ENCODE measurements at regions not wholly inside any gene's neighbourhood (a gene's known extent, or its start where the extent isn't known, plus 50 kb on each side); places are given as distances from the start of the nearest gene placed in this dataset.

DNA sequence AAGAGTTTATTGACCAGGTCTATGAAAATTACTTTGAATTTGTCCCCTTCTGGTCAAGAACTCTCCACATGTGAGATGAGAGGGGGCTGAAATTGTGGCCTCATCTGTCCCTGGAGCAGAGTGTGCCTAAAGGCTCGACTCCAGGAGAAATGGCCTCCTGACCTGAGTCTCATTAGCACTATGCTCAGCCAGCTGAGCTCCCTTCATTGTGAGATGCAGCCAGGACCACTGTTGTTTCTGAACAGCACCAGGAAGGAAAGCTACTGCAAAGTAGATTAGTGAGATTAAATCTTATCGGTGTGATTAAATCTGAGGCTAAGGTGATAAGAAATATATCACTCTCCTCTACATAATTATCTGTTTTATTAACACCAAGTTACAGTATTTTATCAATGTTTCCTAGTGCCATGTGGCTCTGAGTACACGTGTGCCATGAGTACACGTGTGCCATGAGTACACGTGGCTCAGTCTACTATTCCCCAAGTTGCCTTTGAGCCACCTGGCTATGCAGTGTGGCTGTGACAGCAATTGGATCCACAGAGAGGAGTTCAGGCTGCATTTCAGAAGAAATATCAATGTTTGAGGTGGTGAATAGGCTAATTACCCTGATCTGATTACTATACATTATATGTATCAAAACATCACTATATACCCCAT, 126.9 kb downstream of the IPMK start:
- Mint-ChIP-seq H3K36me3 (no peaks in the 10 kb centered on the region), H3K4me3 (no peak overlapping the region), H3K9me3 (peaks cover 0 to 4% of the 10 kb centered on the region in 2 donors), H3K27ac (no peak overlapping the region), H3K27me3 (ENCODE audit: low read depth in 2 of 2) (peaks cover 0 to 7% of the 10 kb centered on the region in 2 donors), H3K4me1 (peaks cover 0 to 16% of the 10 kb centered on the region in 2 donors)
- H3K27me3 ChIP-seq (ENCODE audit: control insufficient read depth, insufficient read depth, low read length), result no peaks in the 10 kb centered on the region
- ATAC-seq, result no peak
- intact Hi-C loops (cut with micrococcal nuclease), result no loop called here
- no peaks in the 10 kb centered on the region for H3K36me3 ChIP-seq (ENCODE audit: control insufficient read depth, insufficient read depth, low read length)
- DNase-seq, result no peak
- no peak overlapping the region for H3K27ac ChIP-seq (ENCODE audit: low read length)
- H3K4me1 ChIP-seq (ENCODE audit: control insufficient read depth, insufficient read depth, low read length), result no peaks in the 10 kb centered on the region
- H3K9me3 ChIP-seq (ENCODE audit: control insufficient read depth, insufficient read depth, low read length), result no peaks in the 10 kb centered on the region
- H3K4me3 ChIP-seq (ENCODE audit: low read length), result no peak overlapping the region
- TF ChIP-seq, protein P1, sequence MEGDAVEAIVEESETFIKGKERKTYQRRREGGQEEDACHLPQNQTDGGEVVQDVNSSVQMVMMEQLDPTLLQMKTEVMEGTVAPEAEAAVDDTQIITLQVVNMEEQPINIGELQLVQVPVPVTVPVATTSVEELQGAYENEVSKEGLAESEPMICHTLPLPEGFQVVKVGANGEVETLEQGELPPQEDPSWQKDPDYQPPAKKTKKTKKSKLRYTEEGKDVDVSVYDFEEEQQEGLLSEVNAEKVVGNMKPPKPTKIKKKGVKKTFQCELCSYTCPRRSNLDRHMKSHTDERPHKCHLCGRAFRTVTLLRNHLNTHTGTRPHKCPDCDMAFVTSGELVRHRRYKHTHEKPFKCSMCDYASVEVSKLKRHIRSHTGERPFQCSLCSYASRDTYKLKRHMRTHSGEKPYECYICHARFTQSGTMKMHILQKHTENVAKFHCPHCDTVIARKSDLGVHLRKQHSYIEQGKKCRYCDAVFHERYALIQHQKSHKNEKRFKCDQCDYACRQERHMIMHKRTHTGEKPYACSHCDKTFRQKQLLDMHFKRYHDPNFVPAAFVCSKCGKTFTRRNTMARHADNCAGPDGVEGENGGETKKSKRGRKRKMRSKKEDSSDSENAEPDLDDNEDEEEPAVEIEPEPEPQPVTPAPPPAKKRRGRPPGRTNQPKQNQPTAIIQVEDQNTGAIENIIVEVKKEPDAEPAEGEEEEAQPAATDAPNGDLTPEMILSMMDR (IDR thresholded peaks at IDR 0.05), result no peak
- WGBS (ENCODE audit: insufficient coverage), result 71% methylated on average over 4 of the region's 5 CpGs

DNA sequence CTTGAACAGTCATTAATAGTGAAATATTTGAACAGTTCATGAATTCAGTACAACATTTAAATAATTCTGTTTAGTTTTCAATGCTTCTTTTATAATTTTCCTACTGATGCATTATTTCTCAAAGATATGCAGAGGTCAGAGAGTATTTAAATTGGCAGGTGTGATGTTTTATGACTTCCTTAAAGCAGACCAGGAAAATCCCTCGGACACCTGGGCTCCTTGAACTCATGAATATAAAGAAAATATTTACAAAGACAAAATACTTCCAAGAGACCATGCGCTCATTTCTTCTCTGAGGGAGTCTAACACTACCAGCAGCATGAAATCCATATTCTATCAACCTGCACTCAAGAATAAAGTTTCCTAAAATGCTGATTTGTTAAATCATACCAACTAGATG, 127.6 kb downstream of the IPMK start:
- TF ChIP-seq, protein P1 (IDR thresholded peaks at IDR 0.05), result no peak
- no peaks in the 10 kb centered on the region for H3K36me3 Mint-ChIP-seq
- 67% methylated on average over 2 of the region's 2 CpGs for WGBS (ENCODE audit: insufficient coverage)
- no peaks in the 10 kb centered on the region for H3K9me3 ChIP-seq (ENCODE audit: control insufficient read depth, insufficient read depth, low read length)
- H3K9me3 Mint-ChIP-seq, result peaks cover 0 to 2% of the 10 kb centered on the region in 2 donors
- H3K4me1 Mint-ChIP-seq, result peaks cover 0 to 16% of the 10 kb centered on the region in 2 donors
- H3K27me3 ChIP-seq (ENCODE audit: control insufficient read depth, insufficient read depth, low read length), result no peaks in the 10 kb centered on the region
- H3K36me3 ChIP-seq (ENCODE audit: control insufficient read depth, insufficient read depth, low read length), result no peaks in the 10 kb centered on the region
- no peak for ATAC-seq
- H3K4me3 ChIP-seq (ENCODE audit: low read length), result no peak overlapping the region
- no peaks in the 10 kb centered on the region for H3K4me1 ChIP-seq (ENCODE audit: control insufficient read depth, insufficient read depth, low read length)
- no peaks in the 10 kb centered on the region for H3K27me3 Mint-ChIP-seq (ENCODE audit: low read depth in 2 of 2)
- DNase-seq, result no peak
- H3K27ac ChIP-seq (ENCODE audit: low read length), result no peak overlapping the region
- intact Hi-C loops (cut with micrococcal nuclease), result no loop called here
- H3K4me3 Mint-ChIP-seq, result no peak overlapping the region
- no peak overlapping the region for H3K27ac Mint-ChIP-seq

DNA sequence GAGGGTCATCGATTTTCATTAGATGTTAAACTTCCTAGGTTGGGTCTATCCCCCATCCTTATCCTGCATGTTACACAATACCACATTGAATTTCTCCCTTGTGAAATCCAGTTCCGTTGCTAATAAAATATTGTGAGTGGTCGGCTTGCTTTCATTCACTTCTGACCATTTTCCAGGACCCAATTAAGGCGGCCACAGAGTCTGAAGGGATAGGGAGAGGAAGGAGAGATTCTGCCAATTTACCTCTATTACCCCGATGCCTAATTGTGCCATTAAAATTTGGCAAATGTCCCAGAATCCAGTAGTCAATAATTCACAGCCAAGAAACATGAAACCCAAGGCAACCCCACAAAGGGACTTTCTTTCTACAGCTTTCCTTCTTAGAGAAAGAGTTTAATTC, 129.9 kb downstream of the IPMK start:
- Histone ChIP-seq H3K27ac (ENCODE audit: low read length) (no peak overlapping the region), H3K4me1 (ENCODE audit: control insufficient read depth, insufficient read depth, low read length) (no peaks in the 10 kb centered on the region), H3K36me3 (ENCODE audit: control insufficient read depth, insufficient read depth, low read length) (no peaks in the 10 kb centered on the region), H3K27me3 (ENCODE audit: control insufficient read depth, insufficient read depth, low read length) (no peaks in the 10 kb centered on the region), H3K4me3 (ENCODE audit: low read length) (no peak overlapping the region), H3K9me3 (ENCODE audit: control insufficient read depth, insufficient read depth, low read length) (no peaks in the 10 kb centered on the region)
- DNase-seq (no peak), ATAC-seq (no peak)
- H3K9me3 Mint-ChIP-seq, result peaks cover 0 to 2% of the 10 kb centered on the region in 2 donors
- no peak overlapping the region for H3K4me3 Mint-ChIP-seq
- intact Hi-C loops (cut with micrococcal nuclease), result no loop called here
- TF ChIP-seq, protein P1 (IDR thresholded peaks at IDR 0.05), result no peak
- H3K27ac Mint-ChIP-seq, result no peak overlapping the region
- 85% methylated on average over 2 of the region's 5 CpGs for WGBS (ENCODE audit: insufficient coverage)
- H3K36me3 Mint-ChIP-seq, result no peaks in the 10 kb centered on the region
- H3K4me1 Mint-ChIP-seq, result peaks cover 0 to 2% of the 10 kb centered on the region in 2 donors
- no peaks in the 10 kb centered on the region for H3K27me3 Mint-ChIP-seq (ENCODE audit: low read depth in 2 of 2)
